T-helper 1 cell treated with Interleukin-12 subunit alpha and Interleukin-12 subunit beta and Interleukin-4 antibody, amounts not matched to agents 30 ng/mL and 1 ng/mL, for 36 hours (primary cell): ENCODE measurements at regions not wholly inside any gene's neighbourhood (a gene's known extent, or its start where the extent isn't known, plus 50 kb on each side); places are given as distances from the start of the nearest gene placed in this dataset.

Experiments used
- intact Hi-C: fragments of 100-400 bp; cut with micrococcal nuclease; formaldehyde crosslinking; loops from one replicate; pipeline ENCODE4 v1.15.1; 2024

DNA sequence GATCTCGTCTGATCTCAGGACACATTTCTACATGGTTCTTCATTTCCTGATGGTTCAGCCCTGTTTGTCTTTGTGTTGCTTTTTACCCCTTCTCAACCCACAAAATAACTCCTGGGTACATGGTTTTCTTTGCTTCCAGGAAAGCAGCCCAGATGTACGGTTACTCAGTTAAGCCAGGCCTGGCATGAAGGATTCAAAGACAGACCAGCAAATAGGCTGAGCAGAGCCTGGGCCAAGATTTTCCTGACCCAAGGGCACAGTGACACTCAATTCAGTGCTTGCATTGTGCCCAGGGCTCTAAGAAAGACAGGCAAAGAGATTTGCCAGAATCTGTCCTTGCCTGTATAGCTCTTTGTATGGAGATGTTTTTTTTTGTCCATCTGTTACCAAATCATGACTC is 340.8 kb upstream of the KIAA1217 start:
- intact Hi-C loops: no loop called here

- intact Hi-C loops: no loop called here
These were observed 339.4 kb upstream of the KIAA1217 start for GRCh38 chr10:23869548-23869947.

DNA sequence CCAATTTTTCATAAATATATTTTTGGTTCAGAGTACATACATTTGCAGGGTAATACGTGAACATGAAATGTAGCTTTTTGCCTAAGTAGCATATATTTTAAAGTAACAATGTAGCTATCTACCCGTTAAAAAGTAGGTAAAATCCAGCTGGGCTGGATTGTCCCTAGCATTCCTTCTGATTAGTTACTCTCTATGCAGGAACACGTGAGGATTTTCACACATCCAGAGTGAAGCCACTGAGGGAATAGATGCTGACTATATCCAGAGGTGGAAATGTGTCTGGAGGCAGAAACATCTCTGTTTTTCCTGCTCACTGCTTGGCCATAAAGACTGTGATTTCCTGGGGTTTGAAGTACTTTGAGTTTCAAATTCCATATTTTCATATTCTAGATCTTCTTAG is 338.9 kb upstream of the KIAA1217 start:
- intact Hi-C loops: no loop called here

DNA sequence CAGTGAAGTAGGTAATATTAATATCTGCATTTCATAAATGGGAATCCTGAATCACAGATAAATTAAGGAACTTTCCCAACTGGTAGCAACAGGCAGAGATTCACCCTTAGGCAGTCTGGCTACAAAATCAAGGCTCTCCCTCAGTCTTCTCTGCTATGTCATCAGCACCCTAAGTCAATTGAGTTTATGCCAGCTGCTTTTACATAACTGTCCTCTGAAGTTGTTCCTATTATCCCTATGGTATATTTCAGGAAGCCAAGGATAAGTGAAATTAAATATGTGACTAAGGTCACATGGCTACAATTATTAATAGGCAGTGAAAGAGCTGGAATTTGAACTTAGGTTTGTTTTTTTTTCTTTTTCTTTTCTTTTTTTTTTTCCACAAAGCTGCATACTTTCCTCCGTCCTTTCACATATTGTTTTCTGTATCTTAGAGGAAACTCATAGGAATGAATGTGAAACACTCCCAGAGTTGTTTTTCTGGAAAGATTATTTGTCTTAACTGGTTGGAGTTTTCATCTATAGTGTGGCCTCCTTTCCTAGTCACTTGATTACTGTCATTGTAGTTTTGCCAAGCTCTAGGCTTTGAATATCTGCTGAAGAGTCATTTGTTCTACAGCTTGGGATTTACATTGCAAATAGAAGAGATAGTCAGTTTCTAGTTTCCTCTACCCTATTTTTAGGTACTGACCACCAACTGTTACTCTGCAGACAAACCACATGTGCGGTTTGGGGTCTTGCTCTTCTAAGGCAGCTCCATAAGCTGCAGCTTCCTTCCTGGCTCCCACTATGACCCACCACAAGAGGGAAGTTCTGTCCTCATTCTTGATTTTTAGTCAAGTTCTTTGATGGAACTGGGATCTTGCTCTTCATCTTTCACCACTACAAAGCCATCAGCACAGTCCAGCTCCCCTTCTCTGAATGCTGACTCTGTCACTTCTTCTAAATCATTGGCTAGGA is 338.0 kb upstream of the KIAA1217 start:
- intact Hi-C loops: no loop called here

DNA sequence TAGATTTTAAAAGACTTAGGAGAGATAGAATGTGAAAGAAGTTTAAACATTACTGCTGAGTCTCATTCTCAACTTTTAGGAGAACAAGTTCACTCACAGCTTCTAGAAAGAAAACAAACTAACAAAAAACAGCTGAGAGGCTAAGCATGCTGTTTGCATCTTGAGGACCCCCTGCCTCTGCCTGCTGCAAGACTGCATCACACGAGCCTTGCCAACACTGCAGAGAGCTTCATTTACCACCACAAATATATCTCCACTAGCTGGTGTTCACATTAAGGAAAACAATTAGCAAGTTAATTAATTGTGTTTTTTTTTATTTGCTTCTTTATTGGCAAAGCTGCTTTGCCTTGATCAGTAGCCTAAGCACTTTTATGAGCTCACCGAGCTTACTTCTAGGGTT is 336.6 kb upstream of the KIAA1217 start:
- intact Hi-C loops: no loop called here

DNA sequence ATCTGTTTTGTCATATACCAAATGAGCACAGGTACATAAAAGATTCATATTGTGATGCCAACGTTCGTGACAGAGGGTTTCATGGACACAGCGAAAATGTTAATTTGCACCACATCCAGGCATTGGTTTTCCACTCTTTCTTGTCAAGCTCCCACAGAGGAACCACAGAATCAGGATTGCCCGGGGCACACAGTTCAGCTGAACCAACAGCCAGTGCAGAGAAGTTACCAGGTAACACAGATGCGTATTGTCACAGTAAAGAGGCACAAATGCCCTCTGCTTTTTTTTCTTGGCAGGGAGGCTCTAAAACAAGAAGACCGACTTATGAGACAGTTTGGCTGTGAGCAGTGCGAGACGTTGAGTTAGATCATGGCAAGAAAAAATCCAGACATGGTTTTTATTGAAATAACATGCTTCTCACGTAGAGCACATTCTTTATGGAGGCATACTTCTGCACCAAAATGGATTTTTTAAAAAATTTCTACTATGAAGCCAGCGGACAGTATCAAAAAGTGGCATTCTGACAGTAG is 331.1 kb upstream of the KIAA1217 start:
- intact Hi-C loops: no loop called here

- intact Hi-C loops: no loop called here
These were observed 324.3 kb upstream of the KIAA1217 start for GRCh38 chr10:23884670-23885069.

GRCh38 chr10:23885853-23886252 is 323.1 kb upstream of the KIAA1217 start:
- intact Hi-C loops: no loop called here

DNA sequence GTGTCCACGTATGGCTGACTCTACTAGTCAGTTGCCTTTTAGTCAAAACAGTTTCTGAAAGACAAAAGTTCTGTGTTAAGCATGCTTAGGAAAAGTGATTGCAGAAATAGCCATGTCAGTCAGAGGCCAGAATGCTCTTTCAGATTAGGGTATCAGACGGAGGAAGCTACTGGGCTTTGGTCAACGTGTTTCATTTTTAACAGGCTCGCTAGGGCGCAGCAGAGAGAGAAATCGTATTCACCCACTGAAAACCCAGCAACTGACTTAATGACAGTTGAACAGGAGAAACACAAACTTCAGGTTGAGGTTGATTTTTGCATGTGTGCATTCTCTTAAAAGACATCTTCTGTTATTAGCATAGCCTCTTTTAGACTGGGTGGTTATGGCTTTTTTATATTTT is 322.6 kb upstream of the KIAA1217 start:
- intact Hi-C loops: no loop called here

- intact Hi-C loops: no loop called here
These were observed 317.6 kb upstream of the KIAA1217 start for GRCh38 chr10:23891301-23891700.

- intact Hi-C loops: no loop called here
These were observed 316.6 kb upstream of the KIAA1217 start for GRCh38 chr10:23892296-23892695.

GRCh38 chr10:23897267-23897666 is 311.7 kb upstream of the KIAA1217 start:
- intact Hi-C loops: no loop called here

- intact Hi-C loops: no loop called here
These were observed 311.1 kb upstream of the KIAA1217 start for GRCh38 chr10:23897861-23898260.

DNA sequence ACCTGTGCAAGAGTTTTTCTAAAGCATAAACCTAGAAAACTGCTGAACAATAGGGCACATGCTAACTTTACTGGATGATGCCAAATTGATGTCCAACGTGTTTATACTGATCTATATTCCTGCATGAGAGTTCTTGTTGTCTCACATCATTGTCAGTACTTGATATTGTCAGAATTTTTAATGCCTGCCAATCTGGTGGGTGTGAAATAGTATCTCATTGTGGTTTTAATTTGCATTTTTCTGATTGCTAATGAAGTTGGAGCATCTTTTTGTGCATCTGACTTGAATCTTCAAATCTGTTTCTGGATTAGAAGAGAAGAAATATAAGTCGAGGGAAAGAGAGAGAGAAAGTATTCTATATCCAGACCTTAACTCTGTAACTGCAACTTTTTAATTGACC is 309.8 kb upstream of the KIAA1217 start:
- intact Hi-C loops: no loop called here

- intact Hi-C loops: no loop called here
These were observed 298.6 kb upstream of the KIAA1217 start for GRCh38 chr10:23910291-23910690.

- intact Hi-C loops: no loop called here
These were observed 296.0 kb upstream of the KIAA1217 start for GRCh38 chr10:23912884-23913404.

GRCh38 chr10:23914641-23915040 is 294.3 kb upstream of the KIAA1217 start:
- intact Hi-C loops: no loop called here

- intact Hi-C loops: no loop called here
These were observed 291.6 kb upstream of the KIAA1217 start for GRCh38 chr10:23917251-23917840.

- intact Hi-C loops: no loop called here
These were observed 290.7 kb upstream of the KIAA1217 start for GRCh38 chr10:23918090-23918723.

GRCh38 chr10:23918839-23919238 is 290.1 kb upstream of the KIAA1217 start:
- intact Hi-C loops: no loop called here

- intact Hi-C loops: no loop called here
These were observed 281.2 kb upstream of the KIAA1217 start for GRCh38 chr10:23927576-23928325.
